GM12873 (cell line): ENCODE measurements at regions not wholly inside any gene's neighbourhood (a gene's known extent, or its start where the extent isn't known, plus 50 kb on each side); places are given as distances from the start of the nearest gene placed in this dataset.

Source experiments
- TF ChIP-seq, protein P1 (sequence below): IDR thresholded peaks from 2 replicates; pipeline ENCODE4 v1.5.1; 2012; ENCODE audit warnings: low read depth, mild to moderate bottlenecking, moderate library complexity, low read length, control low read depth; ENCODE audit not compliant: insufficient read depth; ENCODE audit errors: missing control alignments

DNA sequence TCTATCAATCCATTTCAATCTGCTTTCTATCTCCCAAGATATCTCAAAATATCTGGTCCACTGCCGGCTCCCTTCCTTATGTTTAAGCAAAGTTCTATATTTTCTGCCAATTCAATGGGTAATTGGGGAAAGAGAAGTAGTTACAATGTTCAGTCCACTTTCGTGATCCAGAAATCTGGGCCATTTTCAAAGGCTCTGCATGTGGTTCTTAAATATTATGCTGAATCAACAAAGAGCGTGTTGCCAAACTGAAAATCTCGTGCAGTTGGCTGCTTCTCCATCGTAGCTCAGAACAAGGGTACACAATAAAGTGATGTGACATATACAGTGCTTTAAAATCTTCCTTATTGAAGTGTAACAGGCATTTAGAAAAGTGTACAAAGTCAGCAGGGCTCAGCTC is 863.1 kb downstream of the RNF144A start:
- TF ChIP-seq, protein P1, sequence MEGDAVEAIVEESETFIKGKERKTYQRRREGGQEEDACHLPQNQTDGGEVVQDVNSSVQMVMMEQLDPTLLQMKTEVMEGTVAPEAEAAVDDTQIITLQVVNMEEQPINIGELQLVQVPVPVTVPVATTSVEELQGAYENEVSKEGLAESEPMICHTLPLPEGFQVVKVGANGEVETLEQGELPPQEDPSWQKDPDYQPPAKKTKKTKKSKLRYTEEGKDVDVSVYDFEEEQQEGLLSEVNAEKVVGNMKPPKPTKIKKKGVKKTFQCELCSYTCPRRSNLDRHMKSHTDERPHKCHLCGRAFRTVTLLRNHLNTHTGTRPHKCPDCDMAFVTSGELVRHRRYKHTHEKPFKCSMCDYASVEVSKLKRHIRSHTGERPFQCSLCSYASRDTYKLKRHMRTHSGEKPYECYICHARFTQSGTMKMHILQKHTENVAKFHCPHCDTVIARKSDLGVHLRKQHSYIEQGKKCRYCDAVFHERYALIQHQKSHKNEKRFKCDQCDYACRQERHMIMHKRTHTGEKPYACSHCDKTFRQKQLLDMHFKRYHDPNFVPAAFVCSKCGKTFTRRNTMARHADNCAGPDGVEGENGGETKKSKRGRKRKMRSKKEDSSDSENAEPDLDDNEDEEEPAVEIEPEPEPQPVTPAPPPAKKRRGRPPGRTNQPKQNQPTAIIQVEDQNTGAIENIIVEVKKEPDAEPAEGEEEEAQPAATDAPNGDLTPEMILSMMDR, result no peak

DNA sequence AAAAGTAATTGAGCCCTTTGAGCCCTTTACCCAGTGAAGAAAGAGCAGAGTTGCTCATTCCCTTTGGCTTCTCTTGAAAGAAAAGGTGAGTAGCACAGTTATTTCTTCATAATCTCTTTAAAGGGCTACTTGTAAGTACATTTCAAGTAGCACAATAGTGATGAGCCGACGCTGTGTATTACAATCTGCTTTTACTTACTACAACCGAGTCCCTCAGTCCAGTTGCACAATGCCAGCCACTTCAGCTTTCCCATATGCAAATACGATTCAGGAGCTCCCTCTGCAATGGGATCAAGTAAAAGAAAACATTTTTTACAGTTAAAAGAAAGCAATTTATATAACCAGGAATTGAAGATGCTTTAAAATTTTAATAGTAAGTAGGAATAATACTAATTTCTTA is 868.5 kb downstream of the RNF144A start:
- TF ChIP-seq, protein P1, result no peak

DNA sequence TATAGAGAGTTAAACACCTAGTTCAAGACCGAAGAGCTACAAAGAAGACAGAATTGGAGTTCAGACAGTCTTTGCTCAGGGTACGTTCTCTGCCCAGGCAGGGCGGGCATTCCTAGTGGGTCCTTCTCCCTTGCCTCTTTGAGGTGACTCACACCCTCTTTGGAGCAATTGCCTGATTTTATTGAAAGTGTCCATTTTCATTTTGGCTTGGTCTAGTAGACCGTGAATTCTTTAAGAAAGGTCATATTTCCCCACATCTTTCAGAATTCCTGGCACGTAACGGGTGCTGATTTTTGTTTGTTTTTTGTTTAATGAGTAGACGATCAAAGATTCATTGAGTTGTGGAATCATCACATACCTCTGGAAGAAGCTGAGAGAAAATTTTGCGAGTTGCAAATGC is 871.5 kb downstream of the RNF144A start:
- TF ChIP-seq, protein P1, result no peak

DNA sequence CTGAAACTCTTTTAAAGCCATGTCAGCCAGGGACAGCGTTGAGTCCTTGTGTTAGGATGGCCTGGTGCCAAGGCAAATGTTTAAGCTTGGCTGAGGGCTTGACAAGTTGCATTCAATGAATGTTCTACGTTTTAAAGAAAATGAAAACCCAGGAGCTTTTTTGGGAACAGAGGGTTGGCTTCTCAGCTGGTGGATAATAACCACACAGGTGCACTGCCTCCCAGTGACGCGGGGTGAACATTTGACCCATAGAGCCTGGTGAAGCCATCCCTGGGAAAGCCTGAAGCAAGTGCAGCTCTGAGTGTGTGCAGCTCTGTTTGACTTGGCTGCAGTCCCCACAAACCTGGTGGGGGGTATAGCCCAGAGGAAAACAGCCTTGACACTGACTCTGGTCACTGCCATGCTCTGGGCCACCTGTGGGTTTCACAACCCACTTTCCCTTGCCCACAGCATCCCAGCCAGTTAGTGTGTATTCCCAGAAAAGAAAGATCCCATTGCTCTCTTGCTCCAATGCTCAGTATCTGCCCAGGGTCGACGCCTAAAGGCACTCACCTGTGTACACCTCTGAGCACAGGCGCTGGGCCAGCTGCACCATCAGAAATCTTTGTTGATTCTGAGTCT is 874.9 kb downstream of the RNF144A start:
- TF ChIP-seq, protein P1, result no peak

DNA sequence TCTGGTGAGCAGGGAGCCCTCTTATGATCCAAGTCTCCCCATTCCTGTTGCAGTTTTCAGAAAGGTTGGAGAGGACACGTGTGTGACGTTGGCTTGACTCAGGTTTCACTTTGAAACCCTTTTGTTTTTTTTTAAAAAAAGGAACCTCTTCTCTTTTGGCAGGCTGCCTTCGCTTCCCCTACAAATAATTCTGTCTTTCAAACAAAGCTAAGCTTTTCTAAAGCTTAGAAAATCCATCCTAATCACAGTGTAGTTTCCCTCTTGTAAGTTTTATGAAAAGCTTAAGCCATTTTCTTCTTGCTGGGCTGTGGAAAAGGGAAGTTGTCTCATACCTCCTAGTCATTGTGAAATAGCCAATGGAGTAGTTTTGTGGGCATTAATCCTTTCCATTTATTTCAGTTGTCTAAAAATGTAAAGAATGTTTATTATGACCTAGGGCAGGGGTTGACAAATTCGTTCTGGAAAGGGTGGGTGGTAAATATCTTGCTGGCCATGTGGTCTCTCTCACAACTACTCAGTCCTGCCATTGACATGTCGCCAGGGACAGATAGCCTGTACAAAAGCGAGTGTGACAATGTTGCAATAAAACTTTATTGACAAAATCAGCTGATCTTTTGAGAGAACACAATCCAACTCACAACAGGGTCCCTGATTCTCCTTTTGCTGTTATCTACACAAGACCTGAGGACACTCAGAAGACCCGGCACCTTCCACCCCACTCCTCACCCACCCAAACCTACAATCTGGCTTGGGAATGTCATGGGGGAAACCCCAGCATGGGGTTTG is 878.8 kb downstream of the RNF144A start:
- TF ChIP-seq, protein P1, result no peak

DNA sequence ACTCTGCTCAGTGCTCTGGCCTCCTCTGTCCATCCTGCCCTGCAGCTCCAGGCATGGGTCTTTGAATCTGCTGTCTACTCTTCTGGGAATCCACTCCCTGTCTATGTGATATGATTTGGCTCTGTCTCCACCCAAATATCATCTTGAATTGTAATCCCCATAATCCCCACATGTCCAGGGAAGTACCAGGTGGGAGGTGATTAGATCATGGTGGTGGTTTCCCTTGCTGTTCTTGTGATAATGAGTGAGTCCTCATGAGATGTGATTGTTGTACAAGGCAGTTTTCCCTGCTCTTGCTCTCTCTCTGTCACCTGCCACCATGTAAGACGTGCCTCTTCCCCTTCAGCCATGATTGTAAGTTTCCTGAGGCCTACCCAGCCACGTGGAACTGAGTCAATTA is 881.8 kb upstream of the ID2 start:
- TF ChIP-seq, protein P1, result no peak

DNA sequence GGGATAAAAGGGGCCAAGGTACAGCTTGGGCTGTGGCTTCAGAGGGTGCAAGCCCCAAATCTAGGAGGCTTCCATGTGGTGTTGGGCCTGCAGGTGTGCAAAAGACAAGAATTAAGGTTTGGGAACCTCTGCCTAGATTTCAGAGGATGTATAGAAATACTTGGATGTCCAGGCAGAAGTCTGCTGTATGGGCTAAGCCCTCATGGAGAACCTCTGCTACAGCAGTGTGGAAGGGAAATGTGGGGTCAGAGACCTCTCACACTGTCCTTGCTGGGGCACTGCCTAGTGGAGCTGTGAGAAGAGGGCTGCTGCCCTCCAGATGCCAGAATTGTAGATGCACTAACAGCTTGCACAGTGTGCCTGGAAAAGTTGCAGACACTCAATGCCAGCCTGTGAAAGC is 880.6 kb upstream of the ID2 start:
- TF ChIP-seq, protein P1, result no peak
